Stimulated activated effector memory CD8-positive, alpha-beta T cell treated with anti-CD3 and anti-CD28 coated beads, Interleukin-12 subunit alpha, Interleukin-12 subunit beta, amount 100 ng/mL, for 72 hours (primary cell): ENCODE measurements at regions not wholly inside any gene's neighbourhood (a gene's known extent, or its start where the extent isn't known, plus 50 kb on each side); places are given as distances from the start of the nearest gene placed in this dataset.
"Not testable (repeated sequence)": the region's sequence is repeated elsewhere in the genome, so short reads cannot be mapped to it uniquely, and the experiment has no call there.

Source experiments
- ATAC-seq: fragments of 150-1000 bp; cut with Tn5 transposase; 2 replicates; pipeline ENCODE4 v1.10.0; 2021
- DNase-seq, 2 donors: peaks; one replicate each; pipeline ENCODE4 v3.0.0; 2021 to 2022; ENCODE audit warnings: low spot score in 2 of 2
- H3K27ac Mint-ChIP-seq: one replicate; pipeline ENCODE4 v1.8.0; 2022; ENCODE audit warnings: mild to moderate bottlenecking, mixed read lengths
- H3K36me3 Mint-ChIP-seq: one replicate; pipeline ENCODE4 v1.8.0; 2022; ENCODE audit warnings: mild to moderate bottlenecking, mixed read lengths
- H3K4me1 Mint-ChIP-seq: one replicate; pipeline ENCODE4 v1.8.0; 2022; ENCODE audit warnings: mixed read lengths
- H3K4me3 Mint-ChIP-seq: one replicate; pipeline ENCODE4 v1.8.0; 2022; ENCODE audit warnings: mild to moderate bottlenecking, mixed read lengths
- H3K9me3 Mint-ChIP-seq: one replicate; pipeline ENCODE4 v1.8.0; 2022; ENCODE audit warnings: mixed read lengths

DNA sequence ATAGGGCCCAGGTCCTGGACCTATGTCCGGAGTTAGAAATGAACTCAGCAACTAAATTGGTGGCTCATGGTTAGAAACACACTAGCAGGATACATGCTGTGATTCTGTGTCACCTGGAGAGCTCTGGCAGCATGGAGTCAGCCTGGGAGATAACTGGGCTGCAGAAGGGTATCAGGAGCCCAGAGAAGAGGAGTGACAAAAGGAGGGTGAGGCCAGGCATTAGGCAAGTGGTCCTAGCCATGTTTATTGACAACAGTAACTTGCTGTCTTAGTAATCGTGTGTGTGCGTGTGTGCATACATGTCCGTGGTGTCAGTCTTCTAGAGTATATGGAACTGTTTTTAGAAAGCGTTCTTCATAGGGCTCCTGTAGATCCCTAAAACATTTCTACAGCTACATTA is 157.5 kb upstream of the PHYHIPL start:
- Mint-ChIP-seq H3K36me3 (no peaks in the 10 kb centered on the region), H3K4me1 (no peaks in the 10 kb centered on the region), H3K9me3 (no peaks in the 10 kb centered on the region), H3K4me3 (no peak overlapping the region), H3K27ac (no peak overlapping the region)
- ATAC-seq (peak; percentile 16), DNase-seq (no peak)

DNA sequence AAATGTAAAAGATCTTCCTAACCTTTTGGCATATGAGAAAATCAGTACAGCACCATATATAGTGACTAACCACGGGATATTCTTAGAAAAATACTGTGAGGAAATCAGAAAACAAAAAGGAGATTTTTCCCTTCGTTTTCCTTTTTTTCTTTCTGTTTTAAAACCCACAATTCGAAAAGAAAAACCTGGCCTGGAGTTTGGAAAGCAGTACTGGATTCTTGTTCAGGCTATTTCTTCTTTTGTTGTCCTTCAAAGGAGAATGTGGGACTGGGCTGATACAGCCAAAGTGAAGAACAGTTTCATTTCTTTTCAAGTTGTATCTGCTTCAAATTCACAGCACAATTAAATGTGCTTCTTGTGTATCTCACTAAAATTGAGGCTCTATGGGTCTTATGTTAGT is 156.8 kb upstream of the PHYHIPL start:
- no peaks in the 10 kb centered on the region for H3K9me3 Mint-ChIP-seq
- H3K27ac Mint-ChIP-seq, result no peak overlapping the region
- DNase-seq (no peak), ATAC-seq (no peak)
- H3K4me3 Mint-ChIP-seq, result no peak overlapping the region
- no peaks in the 10 kb centered on the region for H3K4me1 Mint-ChIP-seq
- no peaks in the 10 kb centered on the region for H3K36me3 Mint-ChIP-seq

DNA sequence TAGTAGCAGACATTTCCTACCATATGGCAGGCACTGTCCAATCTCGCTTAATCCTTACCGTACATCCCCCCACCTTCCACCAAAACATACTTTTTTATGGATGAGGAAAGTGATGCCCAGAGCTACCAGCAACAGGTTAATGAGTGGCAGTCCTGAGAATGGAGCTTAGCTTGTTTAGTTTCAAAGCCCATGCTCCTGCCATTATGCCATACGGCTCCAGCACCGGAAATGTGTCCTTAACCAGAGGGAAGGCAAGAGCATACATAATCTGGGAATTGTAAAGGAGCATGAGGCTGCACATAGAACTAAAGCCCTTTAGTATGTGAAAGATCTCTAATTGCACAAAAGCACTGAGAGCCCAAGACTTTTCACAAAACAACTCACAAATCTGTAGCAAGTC is 155.9 kb upstream of the PHYHIPL start:
- no peak for DNase-seq
- H3K4me1 Mint-ChIP-seq, result no peaks in the 10 kb centered on the region
- no peaks in the 10 kb centered on the region for H3K36me3 Mint-ChIP-seq
- H3K9me3 Mint-ChIP-seq, result no peaks in the 10 kb centered on the region
- no peak overlapping the region for H3K4me3 Mint-ChIP-seq
- ATAC-seq, result no peak
- H3K27ac Mint-ChIP-seq, result no peak overlapping the region

DNA sequence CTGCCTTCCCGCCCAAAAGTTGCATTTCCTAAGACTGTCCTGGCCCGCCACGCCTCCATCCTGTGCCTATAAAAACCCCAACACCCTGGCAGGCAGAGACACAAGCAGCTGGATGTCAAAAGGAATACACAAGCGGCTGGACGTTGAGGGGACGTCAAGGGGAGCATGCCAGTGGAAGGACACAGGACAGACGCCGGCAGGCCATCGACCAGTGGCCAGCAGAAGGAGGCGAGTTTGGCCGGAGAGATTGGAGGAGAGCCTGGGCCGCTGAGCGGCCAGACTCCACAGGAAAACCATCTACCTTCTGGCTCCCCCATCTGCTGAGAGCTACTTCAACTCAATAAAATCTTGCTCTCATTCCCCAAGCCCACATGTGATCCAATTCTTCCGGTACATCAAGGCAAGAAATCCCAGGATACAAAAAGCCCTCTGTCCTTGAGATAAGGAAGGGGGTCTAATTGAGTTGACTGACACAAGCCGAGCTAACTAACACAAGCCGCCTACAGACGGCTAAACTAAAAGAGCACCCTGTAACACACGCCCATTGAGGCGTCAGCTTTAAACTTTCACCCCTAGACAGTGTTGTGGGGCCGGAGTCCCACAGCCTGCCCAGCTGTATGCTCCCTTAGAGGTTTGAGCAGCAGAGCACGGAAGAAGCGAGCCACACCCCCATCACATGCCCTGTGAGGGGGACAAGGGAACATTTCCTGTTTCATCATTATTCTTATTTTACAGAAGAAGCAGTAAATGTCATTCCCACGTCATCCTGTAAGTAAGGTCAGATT is 150.3 kb upstream of the PHYHIPL start:
- DNase-seq, result no peak
- H3K4me3 Mint-ChIP-seq, result no peak overlapping the region
- H3K27ac Mint-ChIP-seq, result no peak overlapping the region
- peaks cover 2% of the 10 kb centered on the region for H3K9me3 Mint-ChIP-seq
- no peaks in the 10 kb centered on the region for H3K4me1 Mint-ChIP-seq
- H3K36me3 Mint-ChIP-seq, result no peaks in the 10 kb centered on the region
- ATAC-seq, result no peak

DNA sequence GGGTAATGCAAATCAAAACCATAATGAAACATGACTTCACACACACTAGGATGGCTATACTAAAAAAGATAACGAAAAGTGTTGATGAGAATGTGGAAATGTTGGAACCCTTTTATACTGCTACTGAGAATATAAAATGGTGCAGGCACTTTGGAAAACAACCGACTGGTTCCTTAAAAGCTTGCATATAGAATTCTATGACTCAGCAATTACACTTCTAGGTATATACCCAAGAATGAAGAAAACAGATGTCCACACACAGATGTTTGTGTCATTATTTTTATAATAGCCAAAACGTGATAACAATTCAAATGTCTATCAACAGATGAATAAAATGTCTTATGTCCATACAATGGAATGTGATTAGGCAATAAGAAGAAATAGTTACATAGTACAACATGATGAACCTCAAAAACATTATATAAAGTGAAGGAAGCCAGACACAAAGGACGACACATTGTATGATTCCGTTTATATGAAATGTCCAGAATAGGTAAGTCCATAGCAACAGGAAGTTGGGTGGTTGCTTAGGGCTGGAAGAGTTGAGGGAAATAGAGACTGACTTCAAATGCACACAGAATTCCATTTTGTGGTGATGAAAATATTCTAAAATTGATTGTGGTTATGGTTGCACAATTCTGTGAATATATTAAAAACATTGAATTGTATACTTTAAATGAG is 148.3 kb upstream of the PHYHIPL start:
- Mint-ChIP-seq H3K27ac (no peak overlapping the region), H3K4me1 (no peaks in the 10 kb centered on the region), H3K36me3 (no peaks in the 10 kb centered on the region), H3K4me3 (no peak overlapping the region), H3K9me3 (peaks cover 3% of the 10 kb centered on the region)
- no peak for ATAC-seq
- DNase-seq, result no peak

DNA sequence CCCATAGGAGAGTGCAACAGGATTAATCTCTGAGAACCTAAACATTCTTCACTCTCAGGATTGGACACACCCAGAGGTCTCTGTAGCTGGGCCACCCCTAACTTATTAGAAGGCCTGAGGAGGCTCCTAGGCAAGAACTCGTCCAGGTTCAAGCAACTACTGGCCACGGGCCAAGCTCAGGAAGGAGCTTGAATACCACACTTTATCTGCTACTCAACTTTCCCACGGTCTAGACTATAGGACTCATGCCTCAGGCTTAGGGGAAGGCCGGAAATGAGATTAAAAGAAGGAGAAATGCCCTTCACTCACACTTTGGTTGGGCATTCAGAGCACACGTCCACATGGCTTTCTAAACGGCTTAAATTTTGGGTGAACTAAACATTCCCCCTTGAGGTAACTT is 142.8 kb upstream of the PHYHIPL start:
- DNase-seq (no peak), ATAC-seq (no peak)
- Mint-ChIP-seq H3K36me3 (no peaks in the 10 kb centered on the region), H3K4me3 (no peak overlapping the region), H3K9me3 (peaks cover 5% of the 10 kb centered on the region), H3K27ac (no peak overlapping the region), H3K4me1 (no peaks in the 10 kb centered on the region)

DNA sequence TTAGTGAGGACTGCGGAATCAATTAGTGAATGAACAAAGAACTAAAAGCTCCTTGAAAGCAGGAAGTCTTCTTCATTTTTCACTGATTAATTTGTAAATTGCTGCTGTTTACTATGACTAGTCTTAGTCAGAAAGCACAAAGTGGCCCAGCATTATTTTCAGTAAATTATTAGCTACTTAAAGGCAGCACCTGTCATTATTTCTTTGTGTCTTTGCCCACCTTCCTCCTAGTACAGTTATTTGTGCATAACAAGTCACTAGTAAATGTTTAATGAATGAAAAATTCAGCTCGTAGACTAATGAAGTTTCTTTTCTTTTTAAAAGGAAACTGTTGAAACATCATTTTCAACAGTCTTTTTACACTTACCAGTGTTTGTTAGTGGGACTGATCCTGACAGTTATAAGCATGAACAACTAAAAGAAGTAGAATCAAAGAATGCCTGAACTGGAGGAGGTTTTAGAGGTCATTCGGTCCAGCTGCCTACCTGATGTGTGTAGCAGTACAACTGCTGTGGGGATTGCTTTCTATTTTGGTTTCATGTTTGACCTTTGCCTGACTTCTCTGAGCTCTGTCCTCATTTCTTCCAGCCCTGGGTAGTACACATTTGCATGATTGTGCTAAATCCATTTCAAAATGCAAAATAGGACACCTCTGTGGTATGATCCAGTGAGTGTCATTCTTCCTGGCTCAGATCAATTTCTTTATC is 140.0 kb upstream of the PHYHIPL start:
- H3K36me3 Mint-ChIP-seq, result no peaks in the 10 kb centered on the region
- H3K4me1 Mint-ChIP-seq, result no peaks in the 10 kb centered on the region
- H3K9me3 Mint-ChIP-seq, result peaks cover 18% of the 10 kb centered on the region
- no peak overlapping the region for H3K27ac Mint-ChIP-seq
- DNase-seq (no peak), ATAC-seq (no peak)
- H3K4me3 Mint-ChIP-seq, result no peak overlapping the region

DNA sequence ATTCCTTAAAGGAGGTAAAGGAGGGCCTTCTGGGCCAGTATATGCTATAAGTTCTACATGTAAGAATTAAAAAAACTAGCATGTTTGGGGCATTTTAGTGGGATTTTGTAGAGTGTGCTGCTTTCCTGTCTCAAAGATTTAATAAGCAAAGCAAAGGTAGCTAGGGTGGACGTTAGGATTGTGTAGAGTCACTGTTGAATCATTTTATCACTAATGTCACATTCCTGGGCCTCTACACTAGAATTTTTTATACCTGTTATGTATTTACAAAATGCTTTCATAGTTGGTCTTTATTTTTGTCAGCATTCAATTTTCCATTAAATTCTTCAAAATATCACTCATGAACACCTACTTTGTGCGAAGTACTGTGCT is 139.4 kb upstream of the PHYHIPL start:
- Mint-ChIP-seq H3K4me3 (no peak overlapping the region), H3K4me1 (no peaks in the 10 kb centered on the region), H3K36me3 (no peaks in the 10 kb centered on the region), H3K9me3 (peaks cover 20% of the 10 kb centered on the region), H3K27ac (no peak overlapping the region)
- ATAC-seq (no peak), DNase-seq (no peak)

DNA sequence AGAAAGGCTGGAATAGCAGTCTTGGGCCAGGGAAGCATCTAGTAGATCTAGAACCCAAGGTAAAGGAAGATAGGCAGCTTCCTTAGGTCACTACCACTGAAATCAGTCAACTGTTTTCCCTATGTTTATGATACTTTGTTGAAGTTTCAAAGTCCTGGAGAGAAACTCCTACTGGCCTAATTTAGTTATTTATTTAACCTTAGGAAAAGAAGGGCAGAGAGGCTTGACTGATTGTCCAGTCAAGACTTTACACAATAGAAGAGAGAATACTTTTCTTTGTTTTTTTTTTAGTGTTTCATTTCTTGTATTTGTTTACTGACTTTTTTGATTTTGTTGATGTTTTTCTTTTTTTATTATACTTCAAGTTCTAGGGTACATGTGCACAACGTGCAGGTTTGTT is 138.9 kb upstream of the PHYHIPL start:
- no peaks in the 10 kb centered on the region for H3K36me3 Mint-ChIP-seq
- H3K4me1 Mint-ChIP-seq, result no peaks in the 10 kb centered on the region
- no peak overlapping the region for H3K4me3 Mint-ChIP-seq
- DNase-seq (no peak), ATAC-seq (no peak)
- no peak overlapping the region for H3K27ac Mint-ChIP-seq
- H3K9me3 Mint-ChIP-seq, result peaks cover 22% of the 10 kb centered on the region

DNA sequence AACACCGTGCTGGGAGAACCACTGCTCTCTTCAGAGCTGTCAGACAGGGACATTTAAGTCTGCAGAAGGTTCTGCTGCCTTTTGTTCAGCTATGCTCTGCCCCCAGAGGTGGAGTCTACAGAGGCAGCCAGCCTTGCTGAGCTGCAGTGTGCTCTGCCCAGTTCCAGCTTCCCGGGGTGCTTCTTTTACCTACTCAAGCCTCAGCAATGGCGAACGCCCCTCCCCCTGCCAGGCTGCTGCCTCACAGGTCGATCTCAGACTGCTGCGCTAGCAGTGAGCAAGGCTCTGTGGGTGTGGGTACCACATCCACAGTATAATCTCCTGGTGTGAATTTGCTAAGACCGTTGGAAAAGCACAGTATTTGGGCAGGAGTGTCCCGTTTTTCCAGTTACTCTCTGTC is 133.1 kb upstream of the PHYHIPL start:
- not testable (repeated sequence) for H3K27ac Mint-ChIP-seq, H3K4me1 Mint-ChIP-seq, H3K4me3 Mint-ChIP-seq, ATAC-seq, H3K36me3 Mint-ChIP-seq, DNase-seq
- H3K9me3 Mint-ChIP-seq, result peaks cover 20% of the 10 kb centered on the region

DNA sequence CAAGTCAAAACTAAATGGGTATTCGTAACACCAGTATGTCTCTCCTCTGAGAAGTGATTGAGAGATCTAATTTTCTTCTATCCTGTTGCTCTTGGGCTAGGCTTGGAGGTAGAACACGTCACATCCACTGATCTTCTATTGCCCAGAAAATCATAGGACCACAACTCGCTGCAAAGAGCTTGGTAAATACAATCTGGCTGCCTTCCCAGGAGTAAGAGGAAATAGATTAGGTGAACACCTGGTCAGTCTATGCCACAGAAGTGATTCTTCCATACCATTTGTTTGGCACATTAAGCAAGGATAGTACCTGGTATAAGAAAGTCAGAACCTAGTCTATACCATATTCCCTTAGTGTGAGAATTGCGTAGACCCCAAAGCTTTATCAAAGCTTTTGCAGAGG is 129.3 kb upstream of the PHYHIPL start:
- no peak for ATAC-seq
- H3K4me1 Mint-ChIP-seq, result no peaks in the 10 kb centered on the region
- no peaks in the 10 kb centered on the region for H3K36me3 Mint-ChIP-seq
- H3K4me3 Mint-ChIP-seq, result no peak overlapping the region
- H3K9me3 Mint-ChIP-seq, result peaks cover 10% of the 10 kb centered on the region
- no peak for DNase-seq
- no peak overlapping the region for H3K27ac Mint-ChIP-seq

DNA sequence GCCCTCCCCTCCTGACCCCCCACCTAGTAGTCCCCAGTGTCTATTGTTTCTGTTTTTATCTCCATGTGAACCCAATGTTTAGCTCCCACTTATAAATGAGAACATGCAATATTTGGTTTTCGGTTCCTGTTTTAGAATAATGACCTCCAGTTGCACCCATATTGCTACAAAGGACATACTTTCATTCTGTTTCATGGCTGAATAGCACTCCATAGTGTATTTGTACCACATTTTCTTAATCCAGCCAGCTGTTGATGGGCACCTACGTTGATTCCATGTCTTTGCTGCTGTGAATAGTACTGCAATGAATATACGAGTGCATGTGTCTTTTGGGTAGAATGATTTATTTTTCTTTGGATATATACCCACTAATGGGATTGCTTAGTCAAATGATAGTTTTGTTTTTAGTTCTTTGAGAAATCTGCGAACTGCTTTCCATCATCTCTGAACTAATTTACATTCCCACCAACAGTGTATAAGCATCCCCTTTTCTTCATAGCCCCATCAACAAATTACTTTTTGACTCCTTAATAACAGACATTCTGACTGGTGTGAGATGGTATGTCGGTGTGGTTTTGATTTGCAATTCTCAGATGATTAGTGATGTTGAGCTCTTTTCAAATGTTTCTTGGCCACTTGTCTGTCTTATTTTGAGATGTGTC is 128.4 kb upstream of the PHYHIPL start:
- Mint-ChIP-seq H3K9me3 (peaks cover 10% of the 10 kb centered on the region), H3K4me1 (no peaks in the 10 kb centered on the region), H3K36me3 (no peaks in the 10 kb centered on the region), H3K4me3 (no peak overlapping the region), H3K27ac (no peak overlapping the region)
- DNase-seq (no peak), ATAC-seq (no peak)

DNA sequence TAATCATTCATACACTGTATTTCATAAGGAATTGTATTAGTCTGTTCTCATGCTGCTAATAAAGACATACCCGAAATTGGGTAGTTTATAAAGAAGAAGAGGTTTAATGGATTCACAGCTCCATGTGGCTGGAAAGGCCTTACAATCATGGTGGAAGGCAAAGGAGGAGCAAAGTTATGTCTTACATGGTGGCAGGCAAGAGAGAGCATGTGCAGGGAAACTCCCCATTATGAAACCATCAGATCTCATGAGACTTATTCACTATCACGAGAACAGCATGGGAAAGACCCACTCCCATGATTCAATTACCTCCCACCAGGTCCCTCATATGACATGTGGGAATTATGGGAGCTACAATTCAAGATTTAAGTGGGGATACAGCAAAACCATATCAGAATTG is 122.9 kb upstream of the PHYHIPL start:
- not testable (repeated sequence) for H3K36me3 Mint-ChIP-seq, H3K27ac Mint-ChIP-seq, H3K4me3 Mint-ChIP-seq, ATAC-seq, H3K4me1 Mint-ChIP-seq, DNase-seq
- peaks cover 20% of the 10 kb centered on the region for H3K9me3 Mint-ChIP-seq

DNA sequence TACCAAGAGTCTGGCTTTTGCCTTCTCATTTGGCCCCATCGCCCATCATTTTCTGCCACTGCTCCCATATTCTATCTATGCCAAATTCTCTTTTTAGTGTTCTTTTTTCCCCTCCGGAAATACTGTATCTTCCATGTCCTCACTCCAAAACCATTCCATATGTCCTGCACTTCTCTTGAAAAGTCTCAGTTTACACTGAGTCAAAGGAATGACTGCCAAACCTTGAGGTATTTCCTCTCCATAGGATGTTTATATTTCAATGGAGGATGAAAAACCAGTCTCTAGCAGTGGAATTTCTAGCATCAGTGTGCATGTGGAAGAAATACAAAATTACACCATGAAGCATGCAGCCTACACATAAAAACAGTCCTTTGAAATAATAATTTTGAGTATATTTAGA is 121.4 kb upstream of the PHYHIPL start:
- DNase-seq, result no peak

DNA sequence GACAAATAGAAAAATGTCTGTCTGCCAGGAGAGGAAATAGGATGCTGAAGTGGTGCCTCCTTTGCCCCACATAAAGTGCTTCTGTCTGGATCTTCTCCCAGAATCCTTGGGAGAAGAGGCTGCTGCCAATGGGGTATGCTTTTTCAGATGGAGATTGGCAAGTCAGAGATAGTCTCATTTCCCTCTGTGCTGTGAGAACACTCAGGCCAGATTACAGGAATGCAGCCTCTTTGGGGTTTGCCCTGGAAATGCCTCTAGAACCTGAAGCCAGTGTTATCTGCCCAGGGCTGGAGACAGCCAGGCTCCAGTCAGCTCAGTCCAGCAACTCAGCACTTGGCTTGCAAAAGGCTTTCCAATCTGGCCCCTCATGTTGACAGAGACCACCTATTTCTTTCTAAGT is 119.1 kb upstream of the PHYHIPL start:
- ATAC-seq (no peak), DNase-seq (no peak)
- H3K4me1 Mint-ChIP-seq, result no peaks in the 10 kb centered on the region
- H3K4me3 Mint-ChIP-seq, result no peak overlapping the region
- H3K9me3 Mint-ChIP-seq, result peaks cover 15% of the 10 kb centered on the region
- no peaks in the 10 kb centered on the region for H3K36me3 Mint-ChIP-seq
- no peak overlapping the region for H3K27ac Mint-ChIP-seq

More for the DNA sequence above, 121.4 kb upstream of the PHYHIPL start:
- Mint-ChIP-seq H3K4me3 (no peak overlapping the region), H3K36me3 (no peaks in the 10 kb centered on the region), H3K27ac (no peak overlapping the region), H3K4me1 (no peaks in the 10 kb centered on the region), H3K9me3 (peaks cover 20% of the 10 kb centered on the region)
- no peak for ATAC-seq
